ENCODE measurements at regions not wholly inside any gene's neighbourhood (a gene's known extent, or its start where the extent isn't known, plus 50 kb on each side); places are given as distances from the start of the nearest gene placed in this dataset.

- no peak for TF ChIP-seq CTCF (IDR thresholded peaks at IDR 0.05)
- no peak for TF ChIP-seq POLR2A (IDR thresholded peaks at IDR 0.05)
These were observed 121.1 kb downstream of the FOXA2 start for GRCh38 chr20:22462975-22463914.
